DMS 273 treated with DMSO at 0.1 percent for 48 hours (cell line): ENCODE measurements at regions not wholly inside any gene's neighbourhood (a gene's known extent, or its start where the extent isn't known, plus 50 kb on each side); places are given as distances from the start of the nearest gene placed in this dataset.
"Not testable (repeated sequence)": the region's sequence is repeated elsewhere in the genome, so short reads cannot be mapped to it uniquely, and the experiment has no call there.

ENCODE experiments used
- DNase-seq: peaks from one replicate; lab custom pipeline; 2025; lab: John Stamatoyannopoulos, UW

- DNase-seq = no peak
Observed at GRCh38 chr5:98205691-98206461, 567.6 kb upstream of the RGMB start.

GRCh38 chr5:98206566-98206965 lies 566.9 kb upstream of the RGMB start:
- no peak for DNase-seq

GRCh38 chr5:98209418-98209817 lies 564.0 kb upstream of the RGMB start:
- DNase-seq = no peak

- no peak for DNase-seq
Observed at GRCh38 chr5:98214240-98215051, 559.0 kb upstream of the RGMB start.

- DNase-seq = no peak
Observed at GRCh38 chr5:98217138-98217537, 556.3 kb upstream of the RGMB start.

GRCh38 chr5:98218838-98219237 lies 554.6 kb upstream of the RGMB start:
- no peak for DNase-seq

GRCh38 chr5:98227489-98227888 lies 546.0 kb upstream of the RGMB start:
- DNase-seq = no peak

- DNase-seq = no peak
Observed at GRCh38 chr5:98231089-98231488, 542.4 kb upstream of the RGMB start.

GRCh38 chr5:98237794-98238193 lies 535.7 kb upstream of the RGMB start:
- not testable (repeated sequence) for DNase-seq

GRCh38 chr5:98243972-98244371 lies 529.5 kb upstream of the RGMB start:
- no peak for DNase-seq

- no peak for DNase-seq
Observed at GRCh38 chr5:98248949-98249348, 524.5 kb upstream of the RGMB start.

- no peak for DNase-seq
Observed at GRCh38 chr5:98258939-98259338, 514.5 kb upstream of the RGMB start.

GRCh38 chr5:98259595-98259994 lies 513.9 kb upstream of the RGMB start:
- DNase-seq = no peak

- DNase-seq = no peak
Observed at GRCh38 chr5:98263084-98263483, 510.4 kb upstream of the RGMB start.

- no peak for DNase-seq
Observed at GRCh38 chr5:98268162-98268860, 505.2 kb upstream of the RGMB start.

- no peak for DNase-seq
Observed at GRCh38 chr5:98275980-98276379, 497.5 kb upstream of the RGMB start.

- no peak for DNase-seq
Observed at GRCh38 chr5:98282521-98282920, 490.9 kb upstream of the RGMB start.

GRCh38 chr5:98292496-98292895 lies 481.0 kb upstream of the RGMB start:
- DNase-seq = no peak

GRCh38 chr5:98296426-98296825 lies 477.0 kb upstream of the RGMB start:
- DNase-seq = no peak

- DNase-seq = no peak
Observed at GRCh38 chr5:98299435-98299834, 474.0 kb upstream of the RGMB start.

- DNase-seq = no peak
Observed at GRCh38 chr5:98301547-98301946, 471.9 kb upstream of the RGMB start.

GRCh38 chr5:98307811-98308210 lies 465.7 kb upstream of the RGMB start:
- no peak for DNase-seq

- no peak for DNase-seq
Observed at GRCh38 chr5:98308231-98308630, 465.2 kb upstream of the RGMB start.
